Ovary (tissue), 3 donors: ENCODE measurements at regions not wholly inside any gene's neighbourhood (a gene's known extent, or its start where the extent isn't known, plus 50 kb on each side); places are given as distances from the start of the nearest gene placed in this dataset.

Experiments used
- CTCF ChIP-seq, 3 donors: fragments of 450-650 bp in 2 of 3; fragments of 200-600 bp in 1 of 3; IDR thresholded peaks; one replicate each; pipeline versions ENCODE4 v1.5.1 to v1.8.0; 2016 to 2022; ENCODE audit warnings: antibody characterized with exemption in 3 of 3, mild to moderate bottlenecking in 1 of 3
- POLR2A ChIP-seq: fragments of 450-650 bp; IDR thresholded peaks from one replicate; pipeline ENCODE4 v1.6.1; 2017; ENCODE audit warnings: antibody characterized with exemption, mild to moderate bottlenecking, moderate library complexity
- donor health status: DM: no; HTN: no; CAD: no.

- TF ChIP-seq CTCF (IDR thresholded peaks at IDR 0.05) (no peak), POLR2A (no peak)
Observed at GRCh38 chrX:9390693-9391368, 74.0 kb upstream of the TBL1X start.
